Pulmonary artery endothelial cell (primary cell): ENCODE measurements at regions not wholly inside any gene's neighbourhood (a gene's known extent, or its start where the extent isn't known, plus 50 kb on each side); places are given as distances from the start of the nearest gene placed in this dataset.

Source experiments
- DNase-seq: peaks from one replicate; pipeline ENCODE4 v3.0.0-alpha.2; 2011; ENCODE audit warnings: low read depth, low spot score

DNA sequence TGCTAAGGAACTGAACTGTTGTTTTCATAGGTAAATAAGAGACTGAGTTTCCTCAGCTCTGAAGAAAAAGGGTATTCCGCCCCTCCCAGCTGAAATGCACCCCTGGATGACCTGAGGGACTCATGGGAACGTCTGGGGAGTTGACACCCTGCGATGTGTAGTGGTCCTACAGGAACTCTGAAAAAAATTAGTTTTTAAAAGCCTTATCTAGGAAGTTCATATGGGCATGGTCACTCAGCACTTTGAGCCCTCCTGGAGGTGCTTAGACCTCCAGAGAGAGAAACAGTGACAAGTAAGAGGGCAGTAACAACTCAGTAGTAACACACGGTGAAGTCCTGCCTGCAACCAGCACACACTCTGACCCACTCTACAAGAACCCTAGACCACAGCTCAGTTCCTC is 91.2 kb upstream of the CNOT2 start:
- no peak for DNase-seq

- DNase-seq: no peak
Measured at GRCh38 chr12:70154087-70154638, 89.1 kb upstream of the CNOT2 start.

GRCh38 chr12:70154960-70155589 is 88.2 kb upstream of the CNOT2 start:
- no peak for DNase-seq

GRCh38 chr12:70157099-70157498 is 86.1 kb upstream of the CNOT2 start:
- DNase-seq: no peak

DNA sequence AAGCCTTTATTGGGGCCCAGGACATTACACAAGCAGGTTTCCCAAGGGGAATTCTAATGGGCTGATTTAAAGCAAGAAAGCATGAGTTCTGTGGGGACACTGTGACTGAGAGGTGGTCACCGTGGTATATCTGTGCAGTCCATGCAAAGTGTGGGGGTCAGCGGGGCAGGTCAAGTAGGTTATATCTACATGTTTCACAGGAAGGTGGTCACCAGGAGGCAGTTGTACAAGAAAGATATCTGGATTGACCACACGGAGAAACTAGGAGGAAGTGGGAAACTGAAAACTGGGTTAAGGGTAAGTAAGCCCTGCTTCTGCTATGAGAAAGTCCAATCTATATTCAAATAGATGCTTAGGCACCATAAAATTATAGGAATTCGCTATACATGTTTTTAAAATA is 77.8 kb upstream of the CNOT2 start:
- no peak for DNase-seq

DNA sequence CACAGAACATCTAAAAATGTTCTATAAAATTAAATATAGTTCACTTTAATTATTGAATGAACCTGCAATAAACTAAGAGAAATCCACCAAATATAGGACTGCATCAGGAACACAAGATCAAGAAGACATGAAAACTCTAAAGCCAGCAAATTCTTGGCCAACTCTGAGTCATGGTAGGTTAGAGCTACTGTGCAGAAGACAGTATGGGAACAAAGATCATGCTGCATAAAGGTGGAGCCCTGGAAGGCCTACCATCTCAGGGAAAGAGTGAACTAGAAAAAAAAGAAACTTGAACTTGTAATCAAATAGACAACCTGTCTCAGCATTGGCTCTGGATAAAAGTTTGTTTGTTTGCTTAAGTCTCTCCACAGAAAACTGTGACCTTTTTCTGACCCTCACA is 66.9 kb upstream of the CNOT2 start:
- no peak for DNase-seq

GRCh38 chr12:70177631-70178030 is 65.6 kb upstream of the CNOT2 start:
- no peak for DNase-seq

GRCh38 chr12:70178038-70178437 is 65.2 kb upstream of the CNOT2 start:
- DNase-seq: no peak

GRCh38 chr12:70180130-70180529 is 63.1 kb upstream of the CNOT2 start:
- no peak for DNase-seq

GRCh38 chr12:70185301-70185700 is 57.9 kb upstream of the CNOT2 start:
- DNase-seq: no peak

DNA sequence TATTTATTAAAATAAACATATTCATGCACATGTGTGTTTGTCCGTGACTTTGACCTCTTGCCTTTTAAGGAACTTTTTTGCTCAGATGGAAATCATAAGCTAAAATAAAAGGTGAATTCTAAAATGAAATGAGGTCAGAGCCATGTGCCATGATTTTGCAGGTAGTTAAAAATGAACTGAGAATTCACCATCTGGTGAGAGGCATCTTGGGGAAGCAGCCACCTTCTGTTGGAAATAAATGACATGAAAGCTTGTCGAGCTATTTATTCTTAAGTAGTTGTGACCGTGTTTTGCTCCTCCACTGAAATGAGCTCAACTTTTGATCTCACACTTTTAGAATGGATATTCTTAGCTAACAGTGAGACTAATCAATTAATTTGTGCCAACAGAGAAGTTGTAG is 56.8 kb upstream of the CNOT2 start:
- DNase-seq: no peak

DNA sequence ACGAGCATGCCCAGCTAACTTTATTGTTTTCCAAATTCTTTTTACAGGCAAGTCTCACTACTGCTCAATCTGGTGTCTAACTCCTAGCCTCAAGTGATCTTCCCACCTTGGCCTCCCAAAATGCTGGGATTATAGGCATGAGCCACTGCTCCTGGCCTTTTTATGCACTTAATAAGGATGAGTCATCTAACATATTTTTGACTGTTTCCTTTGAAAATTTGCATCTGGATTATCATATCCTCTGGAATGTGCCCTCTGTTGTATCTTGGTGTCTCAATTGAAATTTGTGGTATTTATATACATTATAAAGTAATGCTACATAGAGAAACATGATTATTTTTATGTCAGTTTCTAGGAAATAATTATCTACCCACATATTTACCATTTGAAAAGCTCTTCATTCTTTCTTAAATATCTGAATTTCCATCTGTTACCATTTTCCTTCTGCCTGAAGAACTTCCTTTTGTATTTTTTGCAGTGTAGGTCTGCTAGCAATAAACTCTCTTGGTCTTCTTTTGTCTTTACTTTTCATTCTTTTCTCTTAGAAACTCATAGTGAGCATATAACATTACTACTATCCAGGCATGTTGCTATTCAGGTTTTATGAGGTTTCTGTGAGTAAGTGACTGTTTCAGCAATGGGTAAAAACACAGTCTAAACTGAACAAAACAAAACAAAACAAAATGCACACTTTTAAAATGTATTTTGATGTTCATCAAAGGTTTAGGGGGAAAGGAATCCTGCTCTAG is 52.8 kb upstream of the CNOT2 start:
- peak; percentile 3 for DNase-seq
